ENCODE measurements at regions not wholly inside any gene's neighbourhood (a gene's known extent, or its start where the extent isn't known, plus 50 kb on each side); places are given as distances from the start of the nearest gene placed in this dataset.

DNA sequence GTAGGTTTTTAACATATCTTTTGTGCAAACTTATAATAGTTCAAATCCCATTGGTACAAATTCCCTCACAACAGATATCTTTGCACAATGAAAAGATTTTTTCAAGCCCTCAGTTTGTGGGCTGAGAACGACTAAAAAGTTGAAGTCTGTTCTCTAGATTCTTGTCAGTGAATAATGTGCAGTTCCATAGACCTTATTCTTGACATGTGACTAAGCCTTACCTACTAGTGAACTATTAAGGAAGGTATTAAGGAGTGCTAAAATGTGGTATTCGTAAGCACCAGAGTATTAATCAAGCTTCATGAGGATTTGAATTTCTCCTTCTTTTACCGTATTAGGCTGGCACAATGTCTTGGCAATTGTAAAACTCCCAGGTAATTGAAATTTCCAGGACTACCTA is 205.6 kb upstream of the DMRTA1 start:
- no peak for DNase-seq
- 50 to 70% methylated on average over 3 of the region's 3 CpGs for WGBS, 2 donors
- no peak overlapping the region for H3K4me3 ChIP-seq (replicated peaks in 1 of 3)
- TF ChIP-seq, protein P1, sequence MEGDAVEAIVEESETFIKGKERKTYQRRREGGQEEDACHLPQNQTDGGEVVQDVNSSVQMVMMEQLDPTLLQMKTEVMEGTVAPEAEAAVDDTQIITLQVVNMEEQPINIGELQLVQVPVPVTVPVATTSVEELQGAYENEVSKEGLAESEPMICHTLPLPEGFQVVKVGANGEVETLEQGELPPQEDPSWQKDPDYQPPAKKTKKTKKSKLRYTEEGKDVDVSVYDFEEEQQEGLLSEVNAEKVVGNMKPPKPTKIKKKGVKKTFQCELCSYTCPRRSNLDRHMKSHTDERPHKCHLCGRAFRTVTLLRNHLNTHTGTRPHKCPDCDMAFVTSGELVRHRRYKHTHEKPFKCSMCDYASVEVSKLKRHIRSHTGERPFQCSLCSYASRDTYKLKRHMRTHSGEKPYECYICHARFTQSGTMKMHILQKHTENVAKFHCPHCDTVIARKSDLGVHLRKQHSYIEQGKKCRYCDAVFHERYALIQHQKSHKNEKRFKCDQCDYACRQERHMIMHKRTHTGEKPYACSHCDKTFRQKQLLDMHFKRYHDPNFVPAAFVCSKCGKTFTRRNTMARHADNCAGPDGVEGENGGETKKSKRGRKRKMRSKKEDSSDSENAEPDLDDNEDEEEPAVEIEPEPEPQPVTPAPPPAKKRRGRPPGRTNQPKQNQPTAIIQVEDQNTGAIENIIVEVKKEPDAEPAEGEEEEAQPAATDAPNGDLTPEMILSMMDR (IDR thresholded peaks at IDR 0.05): no peak
- TF ChIP-seq POLR2A (IDR thresholded peaks at IDR 0.05): no peak
- intact Hi-C loops (cut with DNase I): no loop called here
- no peak overlapping the region for H3K27ac ChIP-seq
- no peaks in the 10 kb centered on the region for H3K4me1 ChIP-seq
- no peaks in the 10 kb centered on the region for H3K27me3 ChIP-seq
- no peaks in the 10 kb centered on the region for H3K36me3 ChIP-seq
- no peaks in the 10 kb centered on the region for H3K9me3 ChIP-seq

DNA sequence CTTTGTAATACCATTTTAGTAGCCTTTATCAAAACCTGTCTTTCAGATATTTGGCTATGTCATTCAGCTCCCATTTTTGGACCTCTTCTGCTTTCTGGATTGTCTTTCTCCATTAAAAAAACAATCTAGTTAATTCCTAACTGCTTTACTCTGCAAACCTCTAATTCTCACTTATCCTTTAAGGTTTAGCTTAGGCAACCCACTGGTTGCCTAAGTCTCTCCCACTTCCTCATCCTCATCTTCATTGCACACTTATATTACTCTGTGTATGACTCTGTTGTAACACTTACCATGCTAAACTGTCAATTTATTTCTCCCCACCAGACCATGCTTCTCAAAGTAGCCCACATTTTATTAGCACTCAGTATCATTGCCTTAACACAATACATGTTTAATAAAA is 205.0 kb upstream of the DMRTA1 start:
- intact Hi-C loops (cut with DNase I): no loop called here
- no peak for DNase-seq
- H3K36me3 ChIP-seq: no peaks in the 10 kb centered on the region
- no peak overlapping the region for H3K4me3 ChIP-seq (replicated peaks in 1 of 3)
- no peak for TF ChIP-seq POLR2A (IDR thresholded peaks at IDR 0.05)
- TF ChIP-seq, protein P1 (IDR thresholded peaks at IDR 0.05): no peak
- no peaks in the 10 kb centered on the region for H3K27me3 ChIP-seq
- H3K9me3 ChIP-seq: no peaks in the 10 kb centered on the region
- H3K27ac ChIP-seq: no peak overlapping the region
- H3K4me1 ChIP-seq: no peaks in the 10 kb centered on the region

DNA sequence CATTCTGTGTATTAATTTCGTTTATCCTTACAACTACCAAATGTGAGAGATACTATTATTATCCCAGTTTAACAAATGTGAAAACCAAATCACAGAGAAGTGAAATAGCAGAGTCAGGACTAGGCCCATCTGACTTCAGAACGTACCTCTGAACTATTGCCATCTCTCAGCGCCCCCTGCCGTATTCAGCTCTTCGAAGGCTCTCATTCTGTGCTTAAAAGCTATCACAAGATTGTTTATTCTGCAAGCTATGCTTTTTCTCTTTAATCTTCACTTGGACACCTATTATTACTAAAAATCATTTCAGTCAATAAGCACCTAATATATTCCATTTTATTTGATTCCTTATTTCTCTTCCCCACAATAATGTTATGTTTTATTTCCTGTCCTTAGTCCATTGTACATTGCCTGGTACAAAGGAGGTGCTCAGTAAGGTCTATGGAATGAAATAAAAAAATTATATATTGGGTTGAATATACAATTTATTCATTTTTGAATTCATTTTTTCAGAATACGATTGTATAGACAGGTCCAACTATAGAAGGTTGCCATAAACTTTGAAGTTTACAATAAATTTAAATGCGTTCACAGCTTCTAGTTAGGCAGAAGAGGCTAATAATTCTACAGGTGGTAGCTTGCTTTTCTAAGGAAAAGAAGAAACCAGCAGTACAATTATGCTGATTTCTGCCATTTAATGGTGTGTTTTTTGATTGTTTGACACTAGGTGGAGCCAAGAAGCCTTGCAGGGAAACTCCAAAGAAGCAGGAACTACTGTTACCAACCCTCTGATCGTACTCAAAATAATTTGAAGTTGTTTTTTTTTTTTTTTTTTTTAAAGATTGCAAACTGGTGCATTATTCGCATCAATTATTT is 202.2 kb upstream of the DMRTA1 start:
- intact Hi-C loops (cut with DNase I): no loop called here
- no peak overlapping the region for H3K27ac ChIP-seq
- no peaks in the 10 kb centered on the region for H3K4me1 ChIP-seq
- WGBS, 2 donors: 32 to 46% methylated on average over 9 of the region's 9 CpGs
- no peak overlapping the region for H3K4me3 ChIP-seq (replicated peaks in 1 of 3)
- no peaks in the 10 kb centered on the region for H3K36me3 ChIP-seq
- TF ChIP-seq, protein P1 (IDR thresholded peaks at IDR 0.05): peak in 4 of 6 experiments; percentile 22 to 46 (median 42)
- TF ChIP-seq POLR2A (IDR thresholded peaks at IDR 0.05): no peak
- peak in 1 of 2 donors; percentile 6 for DNase-seq
- no peaks in the 10 kb centered on the region for H3K9me3 ChIP-seq
- H3K27me3 ChIP-seq: no peaks in the 10 kb centered on the region

DNA sequence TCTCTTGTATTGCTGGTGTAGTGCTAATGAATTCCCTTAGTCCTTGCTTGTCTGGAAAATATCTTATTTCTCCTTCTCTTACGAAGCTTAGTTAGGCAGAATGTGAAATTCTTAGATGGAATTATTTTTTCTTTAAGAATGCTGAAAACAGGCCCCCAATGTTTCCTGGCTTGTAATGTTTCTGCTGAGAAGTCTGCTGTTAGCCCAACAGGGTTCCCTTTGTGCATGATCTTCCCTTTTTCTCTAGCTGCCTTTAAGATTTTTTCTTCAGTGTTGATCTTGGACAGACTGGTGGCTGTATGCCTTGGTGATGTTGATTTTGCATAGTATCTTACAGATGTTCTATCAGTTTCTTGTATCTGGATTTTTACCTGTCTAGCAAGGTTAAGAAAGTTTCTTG is 191.3 kb upstream of the DMRTA1 start:
- intact Hi-C loops (cut with DNase I): no loop called here
- Histone ChIP-seq H3K27ac (no peak overlapping the region), H3K4me3 (replicated peaks in 1 of 3) (no peak overlapping the region), H3K9me3 (no peaks in the 10 kb centered on the region), H3K27me3 (no peaks in the 10 kb centered on the region), H3K36me3 (no peaks in the 10 kb centered on the region), H3K4me1 (no peaks in the 10 kb centered on the region)
- 75 to 89% methylated on average over 1 of the region's 1 CpG for WGBS, 2 donors
- DNase-seq: no peak
- no peak for TF ChIP-seq POLR2A (IDR thresholded peaks at IDR 0.05)
- TF ChIP-seq, protein P1 (IDR thresholded peaks at IDR 0.05): no peak

DNA sequence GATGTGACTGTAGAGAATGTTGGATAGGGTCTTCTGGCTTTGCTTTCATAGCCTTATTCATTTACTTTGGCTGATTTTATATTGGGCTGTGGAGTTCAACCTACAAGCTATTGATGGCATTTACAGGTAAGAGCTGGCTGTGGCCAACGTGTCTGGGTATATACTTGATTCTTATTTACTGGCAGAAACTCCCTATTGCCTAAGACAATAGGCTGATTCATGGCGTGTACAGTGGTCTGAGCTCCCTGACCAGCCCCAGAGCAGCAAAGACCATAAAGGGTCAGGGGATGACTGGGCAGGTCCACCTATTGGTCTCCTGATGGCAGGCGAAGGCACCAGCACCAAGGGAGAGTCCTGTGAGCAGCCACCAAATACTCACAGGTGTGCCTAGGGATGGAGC is 190.2 kb upstream of the DMRTA1 start:
- no peak for TF ChIP-seq POLR2A (IDR thresholded peaks at IDR 0.05)
- TF ChIP-seq, protein P1 (IDR thresholded peaks at IDR 0.05): no peak
- intact Hi-C loops (cut with DNase I): no loop called here
- WGBS, 2 donors: 75 to 87% methylated on average over 3 of the region's 3 CpGs
- H3K36me3 ChIP-seq: no peaks in the 10 kb centered on the region
- no peaks in the 10 kb centered on the region for H3K9me3 ChIP-seq
- no peak overlapping the region for H3K4me3 ChIP-seq (replicated peaks in 1 of 3)
- no peak for DNase-seq
- H3K27me3 ChIP-seq: no peaks in the 10 kb centered on the region
- H3K27ac ChIP-seq: no peak overlapping the region
- no peaks in the 10 kb centered on the region for H3K4me1 ChIP-seq

Data from thyroid gland (tissue), 4 donors.